GM12878 (cell line): ENCODE measurements at regions not wholly inside any gene's neighbourhood (a gene's known extent, or its start where the extent isn't known, plus 50 kb on each side); places are given as distances from the start of the nearest gene placed in this dataset.

Source experiments
- ATAC-seq: fragments of 200-7000 bp; cut with Tn5 transposase; 3 replicates; pipeline ENCODE4 v1.9.1; 2020; ENCODE audit warnings: mild to moderate bottlenecking, moderate library complexity
- BruUV-seq: library from RNA; stranded (reverse); fragments of 400-500 nt; replicated peaks from 2 replicates; lab custom pipeline; 2021; lab: Mats Ljungman, UMichigan
- CTCF ChIA-PET: fragments of 300-600 bp; sonication (Branson Sonifier 250); formaldehyde crosslinking; extraction: SDS; loops from one replicate; lab custom pipeline; 2021; ENCODE audit warnings: inconsistent platforms; lab: Yijun Ruan, JAX
- POLR2A ChIA-PET: fragments of 350-600 bp; formaldehyde crosslinking; extraction: SDS; loops from one replicate; lab custom pipeline; 2021; ENCODE audit warnings: inconsistent platforms; lab: Charles Lee
- RAD21 ChIA-PET: fragments of 300-600 bp; sonication (Branson Sonifier 250); formaldehyde crosslinking; loops from one replicate; lab custom pipeline; 2023; ENCODE audit warnings: antibody characterized with exemption; ENCODE audit not compliant: unreplicated experiment; lab: Charles Lee
- SMC1A ChIA-PET: fragments of 300-600 bp; sonication (Branson Sonifier 250); formaldehyde crosslinking; loops from one replicate; lab custom pipeline; 2023; ENCODE audit not compliant: unreplicated experiment, uncharacterized antibody; lab: Charles Lee
- DNase-seq: peaks from one replicate; pipeline ENCODE4 v3.0.0-alpha.2; 2011; ENCODE audit warnings: low read depth, low spot score
- FAIRE-seq: peaks from 3 replicates; lab custom pipeline; 2011; peaks lifted over from hg19 to GRCh38; lab: Jason Lieb, UNC
- H2AFZ ChIP-seq: 2 replicates; pipeline ENCODE4 v1.6.0; 2011; ENCODE audit warnings: low read depth, low read length, control low read depth; ENCODE audit not compliant: control insufficient read depth
- H3K27ac ChIP-seq: 2 replicates; pipeline ENCODE4 v1.5.1; 2011; ENCODE audit warnings: control low read depth; ENCODE audit not compliant: control insufficient read depth, insufficient read depth
- H3K27me3 ChIP-seq, 2 experiments: replicated peaks in 1 of 2; 2 replicates each; pipeline versions ENCODE4 v1.6.0 to v1.6.1; 2011; ENCODE audit warnings: low read length in 1 of 2; ENCODE audit not compliant: control insufficient read depth in 2 of 2, insufficient read depth in 2 of 2
- H3K36me3 ChIP-seq, 2 experiments: 2 replicates each; pipeline ENCODE4 v1.5.1; 2011; ENCODE audit warnings: low read length in 1 of 2; ENCODE audit not compliant: control insufficient read depth in 2 of 2, insufficient read depth in 2 of 2
- H3K4me1 ChIP-seq: 2 replicates; pipeline ENCODE4 v1.6.1; 2011; ENCODE audit warnings: mild to moderate bottlenecking, low read length, moderate library complexity, mixed read lengths; ENCODE audit not compliant: control insufficient read depth, insufficient read depth
- H3K4me2 ChIP-seq: 2 replicates; pipeline ENCODE4 v1.6.0; 2011; ENCODE audit warnings: control low read depth; ENCODE audit not compliant: control insufficient read depth, insufficient read depth
- H3K4me3 ChIP-seq: fragments of 200-600 bp; sonication (generic); 2 replicates; pipeline ENCODE4 v1.5.1; 2016
- H3K79me2 ChIP-seq: 2 replicates; pipeline ENCODE4 v1.6.0; 2011; ENCODE audit warnings: low read length; ENCODE audit not compliant: control insufficient read depth, insufficient read depth
- H3K9ac ChIP-seq: 2 replicates; pipeline ENCODE4 v1.8.0; 2011; ENCODE audit warnings: low read length, control low read depth, mixed read lengths; ENCODE audit not compliant: control insufficient read depth, insufficient read depth
- H3K9me3 ChIP-seq: replicated peaks from 3 replicates; pipeline ENCODE4 v1.5.1; 2011; ENCODE audit warnings: mild to moderate bottlenecking, low read length; ENCODE audit not compliant: control insufficient read depth, insufficient read depth
- H4K20me1 ChIP-seq: 2 replicates; pipeline ENCODE4 v1.6.0; 2011; ENCODE audit not compliant: control insufficient read depth, insufficient read depth
- CHD2 ChIP-seq: IDR thresholded peaks from 2 replicates; pipeline ENCODE4 v1.6.1; 2011; ENCODE audit warnings: low read depth, low read length, improper control_type of control experiment, borderline replicate concordance
- EED ChIP-seq: sonication (generic); IDR thresholded peaks from 2 replicates; pipeline ENCODE4 v1.6.1; 2016; ENCODE audit warnings: antibody characterized with exemption, low read depth
- FOXM1 ChIP-seq: IDR thresholded peaks from 2 replicates; pipeline ENCODE4 v1.6.1; 2012; ENCODE audit warnings: low read depth, mild to moderate bottlenecking, inconsistent platforms, low read length, moderate library complexity
- IKZF2 ChIP-seq, 2 experiments: fragments of 450-650 bp; IDR thresholded peaks; 2 replicates each; pipeline ENCODE4 v1.6.1; 2017; ENCODE audit warnings: mild to moderate bottlenecking in 2 of 2, moderate library complexity in 2 of 2
- POLR2AphosphoS2 ChIP-seq: IDR thresholded peaks from 2 replicates; pipeline ENCODE4 v1.6.1; 2011; ENCODE audit warnings: low read depth, mild to moderate bottlenecking, low read length, improper control_type of control experiment, moderate library complexity
- SMC3 ChIP-seq: IDR thresholded peaks from 2 replicates; pipeline ENCODE4 v1.6.1; 2011; ENCODE audit warnings: low read length, improper control_type of control experiment, borderline replicate concordance
- SP1 ChIP-seq: IDR thresholded peaks from one replicate; pipeline ENCODE4 v1.6.1; 2011; ENCODE audit warnings: low read depth, low read length
- SRF ChIP-seq, 2 experiments: IDR thresholded peaks; 2 replicates each; pipeline ENCODE4 v1.6.1; 2011; ENCODE audit warnings: low read depth in 2 of 2, low read length in 2 of 2, mild to moderate bottlenecking in 1 of 2, moderate library complexity in 1 of 2
- SUPT20H ChIP-seq: IDR thresholded peaks from 2 replicates; pipeline ENCODE4 v1.6.1; 2011; ENCODE audit warnings: low read depth, mild to moderate bottlenecking, low read length, moderate library complexity, borderline replicate concordance; ENCODE audit not compliant: control insufficient read depth
- SUZ12 ChIP-seq: fragments of 200-600 bp; sonication (generic); IDR thresholded peaks from one replicate; pipeline ENCODE4 v1.6.1; 2018; ENCODE audit warnings: antibody characterized with exemption, mild to moderate bottlenecking; ENCODE audit not compliant: unreplicated experiment
- TCF3 ChIP-seq: IDR thresholded peaks from 2 replicates; pipeline ENCODE4 v1.6.1; 2012; ENCODE audit warnings: low read depth, mild to moderate bottlenecking, low read length, borderline replicate concordance; ENCODE audit not compliant: insufficient read depth
- WGBS: methylation state at CpG from one replicate; pipeline ENCODE4 v1.1.6; 2016; ENCODE audit warnings: low lambda C conversion rate; ENCODE audit not compliant: insufficient replicate concordance, insufficient coverage; ENCODE audit errors: missing lambda C conversion rate; 5-methylcytosine and 5-hydroxymethylcytosine counted together
- in situ Hi-C: fragments of 300-500 bp; cut with MboI; formaldehyde crosslinking; loops from 9 replicates; pipeline ENCODE4 v1.14.3; 2018; ENCODE audit warnings: mixed read lengths
- intact Hi-C: fragments of 100-400 bp; cut with micrococcal nuclease; formaldehyde crosslinking; loops from one replicate; pipeline ENCODE4 v1.14.2; 2022; ENCODE audit not compliant: unreplicated experiment
- TF ChIP-seq, protein P1 (sequence below): IDR thresholded peaks from 2 replicates; pipeline ENCODE4 v1.6.1; 2012; ENCODE audit warnings: low read depth, low read length, improper control_type of control experiment
- TF ChIP-seq, protein P2 (sequence below): IDR thresholded peaks from 2 replicates; pipeline ENCODE4 v1.6.1; 2012; ENCODE audit warnings: low read depth, low read length, improper control_type of control experiment
- TF ChIP-seq, protein P3 (sequence below): fragments of 450-650 bp; IDR thresholded peaks from 2 replicates; pipeline ENCODE4 v1.6.1; 2016; ENCODE audit warnings: mild to moderate bottlenecking, moderate library complexity, borderline replicate concordance

DNA sequence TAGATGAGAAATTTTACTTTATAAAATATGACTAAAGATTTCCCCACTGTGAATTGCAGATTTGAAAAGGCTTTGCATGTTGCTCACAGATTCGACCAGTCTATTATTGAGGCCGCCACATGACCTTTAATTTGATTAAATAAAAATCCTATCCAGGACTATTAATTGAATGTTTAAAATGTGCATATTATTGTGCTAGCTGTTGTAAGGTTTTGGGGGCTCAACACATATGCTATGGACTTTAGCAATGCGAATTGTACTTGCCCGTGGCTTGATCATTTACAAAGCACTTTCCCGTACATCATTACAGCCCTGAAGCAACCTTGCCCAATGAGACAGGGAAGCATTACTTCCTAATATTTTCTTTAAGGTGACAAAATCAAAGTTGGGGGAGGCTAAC lies 243.0 kb downstream of the ACTR3B start:
- H3K36me3 ChIP-seq, result no peaks in the 10 kb centered on the region
- no peak overlapping the region for H3K27ac ChIP-seq
- no peaks in the 10 kb centered on the region; the same call in 1 of the 2 replicates for H4K20me1 ChIP-seq
- 57% methylated on average over 5 of the region's 5 CpGs for WGBS
- BruUV-seq, result no TSS peak
- intact Hi-C loops, result no loop called here
- no peaks in the 10 kb centered on the region for H3K27me3 ChIP-seq
- H2AFZ ChIP-seq, result no peak overlapping the region
- RAD21 ChIA-PET, result no interaction called here
- POLR2A ChIA-PET, result no interaction called here
- ATAC-seq (no peak), FAIRE-seq (no peak), DNase-seq (no peak)
- no peak overlapping the region for H3K4me2 ChIP-seq
- no peaks in the 10 kb centered on the region; the same call in 2 of the 3 replicates for H3K9me3 ChIP-seq
- TF ChIP-seq, protein P1, sequence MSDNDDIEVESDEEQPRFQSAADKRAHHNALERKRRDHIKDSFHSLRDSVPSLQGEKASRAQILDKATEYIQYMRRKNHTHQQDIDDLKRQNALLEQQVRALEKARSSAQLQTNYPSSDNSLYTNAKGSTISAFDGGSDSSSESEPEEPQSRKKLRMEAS, result no peak
- no peak for TF ChIP-seq SUPT20H
- TF ChIP-seq SUZ12, result no peak
- no peak for TF ChIP-seq EED
- TF ChIP-seq, protein P2, sequence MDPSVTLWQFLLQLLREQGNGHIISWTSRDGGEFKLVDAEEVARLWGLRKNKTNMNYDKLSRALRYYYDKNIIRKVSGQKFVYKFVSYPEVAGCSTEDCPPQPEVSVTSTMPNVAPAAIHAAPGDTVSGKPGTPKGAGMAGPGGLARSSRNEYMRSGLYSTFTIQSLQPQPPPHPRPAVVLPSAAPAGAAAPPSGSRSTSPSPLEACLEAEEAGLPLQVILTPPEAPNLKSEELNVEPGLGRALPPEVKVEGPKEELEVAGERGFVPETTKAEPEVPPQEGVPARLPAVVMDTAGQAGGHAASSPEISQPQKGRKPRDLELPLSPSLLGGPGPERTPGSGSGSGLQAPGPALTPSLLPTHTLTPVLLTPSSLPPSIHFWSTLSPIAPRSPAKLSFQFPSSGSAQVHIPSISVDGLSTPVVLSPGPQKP, result no peak
- H3K9ac ChIP-seq, result no peak overlapping the region
- no peaks in the 10 kb centered on the region for H3K79me2 ChIP-seq
- SMC1A ChIA-PET, result no interaction called here
- in situ Hi-C loops, result no loop called here
- no peak overlapping the region for H3K4me3 ChIP-seq
- CTCF ChIA-PET, result no interaction called here
- no peaks in the 10 kb centered on the region for H3K4me1 ChIP-seq

DNA sequence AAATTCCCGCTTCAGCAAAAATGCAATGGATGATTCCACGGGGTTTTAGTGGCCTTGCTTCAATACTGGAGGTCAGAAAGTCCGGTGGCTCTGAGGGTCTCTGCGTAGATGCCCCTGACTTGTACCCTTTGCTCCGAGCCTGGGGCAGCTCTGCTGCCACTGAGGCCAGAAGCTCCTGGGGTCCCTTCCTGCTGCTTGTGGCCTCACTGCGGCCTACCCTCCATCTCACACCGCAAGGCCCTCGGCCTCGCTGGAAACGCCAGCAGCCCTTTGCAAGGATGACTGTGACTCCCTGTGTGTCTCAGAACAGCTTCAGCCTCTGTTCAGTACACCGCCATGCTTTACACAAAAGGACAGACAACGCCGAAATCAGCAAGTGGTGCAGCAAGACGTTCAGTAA lies 244.8 kb downstream of the ACTR3B start:
- Histone ChIP-seq H2AFZ (no peak overlapping the region), H3K36me3 (no peaks in the 10 kb centered on the region), H3K4me2 (no peak overlapping the region), H3K9me3 (no peaks in the 10 kb centered on the region; the same call in 2 of the 3 replicates), H3K9ac (no peak overlapping the region), H3K79me2 (no peaks in the 10 kb centered on the region), H3K27ac (no peak overlapping the region), H3K27me3 (no peaks in the 10 kb centered on the region), H3K4me3 (no peak overlapping the region), H3K4me1 (no peaks in the 10 kb centered on the region), H4K20me1 (no peaks in the 10 kb centered on the region)
- DNase-seq (no peak), FAIRE-seq (no peak), ATAC-seq (no peak)
- WGBS, result 35% methylated on average over 13 of the region's 14 CpGs
- RAD21 ChIA-PET, result no interaction called here
- in situ Hi-C loops (no loop called here), intact Hi-C loops (no loop called here)
- no TSS peak for BruUV-seq
- CTCF ChIA-PET, result no interaction called here
- SMC1A ChIA-PET, result interaction anchor here (1.0 kb wide), 1 partner anchor 25 kb away, joined by 3 read pairs; no protein-coding TSS in a partner anchor
- POLR2A ChIA-PET, result no interaction called here
- TF ChIP-seq SRF (IDR thresholded peaks at IDR 0.05; ENCODE audit: low read depth in 2 of 2, low read length in 2 of 2) (no peak), FOXM1 (no peak), SP1 (no peak), SMC3 (no peak), CHD2 (no peak), POLR2AphosphoS2 (no peak), TCF3 (no peak), IKZF2 (IDR thresholded peaks at IDR 0.05) (no peak)
- TF ChIP-seq, protein P3, sequence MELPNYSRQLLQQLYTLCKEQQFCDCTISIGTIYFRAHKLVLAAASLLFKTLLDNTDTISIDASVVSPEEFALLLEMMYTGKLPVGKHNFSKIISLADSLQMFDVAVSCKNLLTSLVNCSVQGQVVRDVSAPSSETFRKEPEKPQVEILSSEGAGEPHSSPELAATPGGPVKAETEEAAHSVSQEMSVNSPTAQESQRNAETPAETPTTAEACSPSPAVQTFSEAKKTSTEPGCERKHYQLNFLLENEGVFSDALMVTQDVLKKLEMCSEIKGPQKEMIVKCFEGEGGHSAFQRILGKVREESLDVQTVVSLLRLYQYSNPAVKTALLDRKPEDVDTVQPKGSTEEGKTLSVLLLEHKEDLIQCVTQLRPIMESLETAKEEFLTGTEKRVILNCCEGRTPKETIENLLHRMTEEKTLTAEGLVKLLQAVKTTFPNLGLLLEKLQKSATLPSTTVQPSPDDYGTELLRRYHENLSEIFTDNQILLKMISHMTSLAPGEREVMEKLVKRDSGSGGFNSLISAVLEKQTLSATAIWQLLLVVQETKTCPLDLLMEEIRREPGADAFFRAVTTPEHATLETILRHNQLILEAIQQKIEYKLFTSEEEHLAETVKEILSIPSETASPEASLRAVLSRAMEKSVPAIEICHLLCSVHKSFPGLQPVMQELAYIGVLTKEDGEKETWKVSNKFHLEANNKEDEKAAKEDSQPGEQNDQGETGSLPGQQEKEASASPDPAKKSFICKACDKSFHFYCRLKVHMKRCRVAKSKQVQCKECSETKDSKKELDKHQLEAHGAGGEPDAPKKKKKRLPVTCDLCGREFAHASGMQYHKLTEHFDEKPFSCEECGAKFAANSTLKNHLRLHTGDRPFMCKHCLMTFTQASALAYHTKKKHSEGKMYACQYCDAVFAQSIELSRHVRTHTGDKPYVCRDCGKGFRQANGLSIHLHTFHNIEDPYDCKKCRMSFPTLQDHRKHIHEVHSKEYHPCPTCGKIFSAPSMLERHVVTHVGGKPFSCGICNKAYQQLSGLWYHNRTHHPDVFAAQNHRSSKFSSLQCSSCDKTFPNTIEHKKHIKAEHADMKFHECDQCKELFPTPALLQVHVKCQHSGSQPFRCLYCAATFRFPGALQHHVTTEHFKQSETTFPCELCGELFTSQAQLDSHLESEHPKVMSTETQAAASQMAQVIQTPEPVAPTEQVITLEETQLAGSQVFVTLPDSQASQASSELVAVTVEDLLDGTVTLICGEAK, result no peak
